ENCODE measurements at regions not wholly inside any gene's neighbourhood (a gene's known extent, or its start where the extent isn't known, plus 50 kb on each side); places are given as distances from the start of the nearest gene placed in this dataset.
"Not testable (repeated sequence)": the region's sequence is repeated elsewhere in the genome, so short reads cannot be mapped to it uniquely, and the experiment has no call there.

GRCh38 chr10:46782001-46782874 lies 129.0 kb upstream of the PTPN20 start:
- H3K4me3 ChIP-seq (ENCODE audit: low read length); DNase-seq (ENCODE audit: low read depth): not testable (repeated sequence)

DNA sequence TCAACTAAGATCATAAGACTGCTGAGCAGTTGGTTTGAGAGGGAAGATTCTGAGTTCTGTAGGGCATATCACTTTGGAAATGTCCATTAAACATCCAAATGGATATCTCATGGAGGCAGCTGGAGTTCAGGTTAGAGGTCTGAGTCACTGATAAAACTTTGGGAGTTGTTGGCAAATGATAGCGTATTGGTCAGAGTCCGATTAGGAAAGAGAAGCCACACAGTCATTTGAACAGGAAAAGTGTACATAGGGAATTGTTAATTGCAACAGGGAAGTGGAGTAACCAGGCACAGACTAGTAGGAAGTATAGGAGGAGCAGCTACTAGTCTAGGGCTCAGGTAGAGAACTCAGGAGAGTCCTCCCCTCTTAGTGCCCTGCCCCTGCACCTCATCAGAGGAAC lies 126.6 kb upstream of the PTPN20 start:
- not testable (repeated sequence) for H3K4me3 ChIP-seq (ENCODE audit: low read length); DNase-seq (ENCODE audit: low read depth)

GRCh38 chr10:46786125-46786517 lies 125.1 kb upstream of the PTPN20 start:
- not testable (repeated sequence) for DNase-seq (ENCODE audit: low read depth)
- peak overlapping the region; percentile 40 for H3K4me3 ChIP-seq (ENCODE audit: low read length)

DNA sequence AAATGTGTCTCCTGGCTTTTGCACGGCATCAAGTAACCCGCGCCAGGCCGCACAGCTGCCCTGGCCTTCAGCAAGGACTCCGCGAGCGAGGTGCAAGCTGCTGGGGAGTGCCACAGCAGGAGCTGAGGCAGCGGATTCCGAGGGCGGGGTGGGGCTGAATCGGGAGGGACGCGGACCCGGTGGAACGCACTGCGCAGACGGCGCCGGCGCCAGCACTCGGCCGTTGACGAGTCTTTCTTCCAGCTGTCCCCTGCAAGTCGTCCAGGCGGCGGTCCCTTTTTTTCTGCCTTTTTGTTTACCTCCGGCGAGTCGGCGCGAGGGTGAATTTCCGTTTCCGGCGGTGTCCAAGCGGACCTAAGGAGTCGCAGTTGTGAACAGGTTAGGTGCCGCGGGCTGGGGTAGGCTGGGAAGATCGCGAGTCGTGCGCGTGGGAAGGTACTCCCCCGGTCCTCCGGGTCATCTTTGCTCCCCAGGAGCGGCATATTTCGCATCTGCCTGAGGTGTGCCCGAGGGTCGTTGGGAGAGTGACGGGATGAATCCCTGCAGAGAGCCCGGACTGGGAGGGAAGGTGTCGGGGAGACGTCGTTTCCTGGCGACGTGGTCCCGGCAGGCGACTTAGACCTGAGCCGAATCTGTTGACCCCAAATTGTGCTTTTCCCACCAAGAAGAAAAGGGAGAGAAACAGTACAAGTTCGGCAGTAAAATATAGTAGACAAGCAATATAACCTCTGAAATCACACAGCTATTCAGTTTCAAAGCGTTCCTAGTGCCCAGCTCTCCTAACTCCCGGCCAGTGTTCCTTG lies 124.5 kb upstream of the PTPN20 start:
- H3K4me3 ChIP-seq (ENCODE audit: low read length) = peak overlapping the region; percentile 73
- DNase-seq (ENCODE audit: low read depth) = not testable (repeated sequence)

DNA sequence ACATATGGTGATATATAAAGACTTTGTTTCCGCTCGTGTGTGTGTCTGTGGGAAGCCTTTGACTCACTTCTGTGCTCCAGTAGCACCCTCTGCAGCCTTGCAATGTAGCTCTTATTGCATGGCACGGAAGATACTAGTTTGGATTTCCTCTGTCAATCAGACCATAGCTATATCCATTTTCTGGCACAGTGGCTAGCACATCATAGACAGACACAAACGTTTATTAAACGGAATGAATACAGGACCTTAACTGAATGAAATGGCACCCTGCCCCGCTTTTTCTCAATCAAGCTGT lies 124.0 kb upstream of the PTPN20 start:
- peak overlapping the region; percentile 73 for H3K4me3 ChIP-seq (ENCODE audit: low read length)
- TF ChIP-seq CTCF (conservative IDR thresholded peaks at IDR 0.05; ENCODE audit: low read depth, low read length) = no peak
- no peak for DNase-seq (ENCODE audit: low read depth)

GRCh38 chr10:46792657-46793357 lies 118.4 kb upstream of the PTPN20 start:
- not testable (repeated sequence) for H3K4me3 ChIP-seq (ENCODE audit: low read length); DNase-seq (ENCODE audit: low read depth)

DNA sequence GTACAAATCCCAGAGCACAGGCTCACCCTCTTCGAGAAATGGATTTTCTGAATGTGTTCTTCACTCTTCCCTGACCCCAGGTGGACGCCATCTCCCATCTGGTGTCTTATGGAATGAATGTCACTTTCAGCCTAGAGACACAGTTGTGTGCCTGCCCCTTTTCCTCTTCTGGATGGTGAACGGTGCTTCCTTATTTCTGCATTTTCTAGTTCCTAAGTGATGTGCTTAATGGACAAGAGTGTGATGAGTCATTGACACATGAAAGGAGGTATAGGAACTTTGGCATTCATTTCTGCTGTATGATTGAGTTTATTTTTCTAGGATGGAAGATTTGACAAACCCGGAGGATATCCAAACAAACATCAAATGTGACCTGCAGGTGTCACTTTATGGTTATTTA lies 114.9 kb upstream of the PTPN20 start:
- not testable (repeated sequence) for DNase-seq (ENCODE audit: low read depth); H3K4me3 ChIP-seq (ENCODE audit: low read length)

- H3K4me3 ChIP-seq (ENCODE audit: low read length); DNase-seq (ENCODE audit: low read depth): not testable (repeated sequence)
Observed at GRCh38 chr10:46802010-46802409, 109.2 kb upstream of the PTPN20 start.

DNA sequence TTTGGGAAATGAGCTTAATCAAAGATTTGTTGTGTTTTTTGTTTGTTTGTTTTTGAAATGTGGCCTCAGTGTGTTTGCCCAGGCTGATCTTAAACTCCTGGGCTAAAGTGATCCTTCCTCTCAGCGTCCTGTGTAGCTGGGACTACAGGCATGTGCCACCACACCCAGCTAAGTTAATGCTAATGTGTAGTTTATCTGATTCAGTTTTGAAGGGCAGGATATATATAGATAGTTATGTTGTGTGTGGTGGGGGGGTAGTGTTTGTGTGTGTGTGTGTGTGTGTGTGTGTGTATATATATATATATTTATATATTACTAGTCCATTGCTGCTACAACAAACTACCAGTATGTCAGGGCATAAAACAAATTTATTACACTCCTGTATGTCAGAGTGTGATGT lies 108.1 kb upstream of the PTPN20 start:
- H3K4me3 ChIP-seq (ENCODE audit: low read length); DNase-seq (ENCODE audit: low read depth): not testable (repeated sequence)

DNA sequence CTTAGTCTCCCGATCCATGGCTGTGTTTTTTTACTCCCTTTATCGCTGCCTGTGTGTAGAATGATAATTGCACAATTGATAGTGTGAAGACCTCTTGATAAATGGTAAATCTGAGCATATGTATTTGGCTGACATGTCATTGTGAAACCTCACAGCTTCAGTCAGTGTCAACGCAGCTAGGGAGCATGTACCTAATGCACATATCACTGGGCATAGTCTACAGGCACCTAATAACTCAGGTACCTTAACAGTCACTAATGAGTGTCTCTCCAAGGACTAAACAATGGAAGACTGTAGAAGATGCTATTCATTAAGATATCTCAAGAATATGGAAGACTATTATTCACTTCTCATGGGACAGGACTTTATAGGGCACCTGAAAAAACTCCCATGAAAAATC lies 101.0 kb upstream of the PTPN20 start:
- H3K4me3 ChIP-seq (ENCODE audit: low read length); DNase-seq (ENCODE audit: low read depth): not testable (repeated sequence)

GRCh38 chr10:46816126-46816525 lies 95.1 kb upstream of the PTPN20 start:
- H3K4me3 ChIP-seq (ENCODE audit: low read length); DNase-seq (ENCODE audit: low read depth): not testable (repeated sequence)

GRCh38 chr10:46840393-46841050 lies 70.7 kb upstream of the PTPN20 start:
- not testable (repeated sequence) for H3K4me3 ChIP-seq (ENCODE audit: low read length); DNase-seq (ENCODE audit: low read depth)

- H3K4me3 ChIP-seq (ENCODE audit: low read length); DNase-seq (ENCODE audit: low read depth): not testable (repeated sequence)
Observed at GRCh38 chr10:46841051-46841593, 70.1 kb upstream of the PTPN20 start.

- not testable (repeated sequence) for H3K4me3 ChIP-seq (ENCODE audit: low read length); DNase-seq (ENCODE audit: low read depth)
Observed at GRCh38 chr10:46845194-46845593, 66.0 kb upstream of the PTPN20 start.

DNA sequence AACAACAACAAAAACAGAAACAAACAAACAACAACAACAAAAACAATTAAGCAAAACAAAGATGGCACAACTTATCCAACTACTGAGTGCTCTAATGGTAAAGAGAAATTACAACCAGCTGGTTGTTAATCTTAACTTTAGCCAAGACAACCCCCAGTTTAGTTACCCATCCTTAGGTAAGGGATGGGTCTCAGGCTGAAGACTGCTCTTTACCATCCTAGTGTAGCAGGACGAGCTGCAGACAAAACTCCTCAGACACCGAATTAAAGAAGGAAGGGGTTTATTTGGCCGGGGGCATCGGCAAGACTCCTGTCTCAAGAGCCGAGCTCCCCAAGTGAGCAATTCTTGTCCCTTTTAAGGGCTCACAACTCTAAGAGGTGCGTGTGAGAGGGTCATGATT lies 65.6 kb upstream of the PTPN20 start:
- not testable (repeated sequence) for DNase-seq (ENCODE audit: low read depth)

GRCh38 chr10:46860753-46861152 lies 50.5 kb upstream of the PTPN20 start:
- not testable (repeated sequence) for H3K4me3 ChIP-seq (ENCODE audit: low read length); DNase-seq (ENCODE audit: low read depth)

More for the DNA sequence above, 65.6 kb upstream of the PTPN20 start:
- H3K4me3 ChIP-seq (ENCODE audit: low read length) = not testable (repeated sequence)
